Lower leg skin (tissue), 4 donors: ENCODE measurements at regions not wholly inside any gene's neighbourhood (a gene's known extent, or its start where the extent isn't known, plus 50 kb on each side); places are given as distances from the start of the nearest gene placed in this dataset.

ENCODE experiments used
- DNase-seq, 2 donors: peaks; one replicate each; pipeline ENCODE4 v3.0.0-alpha.2; 2019; ENCODE audit warnings: low spot score in 2 of 2
- H3K4me3 ChIP-seq: fragments of 200-600 bp; sonication (generic); 2 replicates; pipeline ENCODE4 v1.5.1; 2017; ENCODE audit warnings: mild to moderate bottlenecking, low read depth; ENCODE audit not compliant: poor library complexity, severe bottlenecking
- CTCF ChIP-seq, 3 donors: fragments of 450-650 bp; IDR thresholded peaks; one replicate each; pipeline ENCODE4 v1.5.1; 2016; ENCODE audit warnings: antibody characterized with exemption in 3 of 3, mild to moderate bottlenecking in 3 of 3, moderate library complexity in 2 of 3
- POLR2A ChIP-seq, 2 donors: fragments of 450-650 bp; IDR thresholded peaks; one replicate each; pipeline ENCODE4 v1.6.1; 2016 to 2017; ENCODE audit warnings: antibody characterized with exemption in 2 of 2, mild to moderate bottlenecking in 1 of 2, moderate library complexity in 1 of 2
- WGBS, 2 donors: methylation state at CpG; one replicate each; pipeline ENCODE4 v1.1.5; 2018; 5-methylcytosine and 5-hydroxymethylcytosine counted together
- intact Hi-C: fragments of 100-400 bp; cut with DNase I; formaldehyde crosslinking; loops from one replicate; pipeline ENCODE4 v1.15.0; 2023; ENCODE audit warnings: low total_unique reads

GRCh38 chr5:67476995-67477394 is 280.4 kb upstream of the CD180 start:
- 94 to 95% methylated on average over 1 of the region's 1 CpG for WGBS, 2 donors
- intact Hi-C loops, result no loop called here
- no peak for DNase-seq

GRCh38 chr5:67476531-67476930 is 279.9 kb upstream of the CD180 start:
- 45 to 48% methylated on average over 3 of the region's 3 CpGs for WGBS, 2 donors
- no peak for TF ChIP-seq POLR2A (IDR thresholded peaks at IDR 0.05)
- no peak for TF ChIP-seq CTCF (IDR thresholded peaks at IDR 0.05)
- H3K4me3 ChIP-seq, result no peak overlapping the region
- intact Hi-C loops, result no loop called here
- no peak for DNase-seq

More at GRCh38 chr5:67476995-67477394, 280.4 kb upstream of the CD180 start:
- TF ChIP-seq CTCF (IDR thresholded peaks at IDR 0.05) (no peak), POLR2A (IDR thresholded peaks at IDR 0.05) (no peak)
- H3K4me3 ChIP-seq, result no peak overlapping the region

- WGBS, 2 donors, result 71 to 76% methylated on average over 6 of the region's 6 CpGs
- TF ChIP-seq CTCF (IDR thresholded peaks at IDR 0.05) (no peak), POLR2A (IDR thresholded peaks at IDR 0.05) (no peak)
- DNase-seq, result no peak
- intact Hi-C loops, result no loop called here
- H3K4me3 ChIP-seq, result no peak overlapping the region
Observed at GRCh38 chr5:67475489-67475888, 278.9 kb upstream of the CD180 start.

GRCh38 chr5:67474597-67475238 is 278.1 kb upstream of the CD180 start:
- no peak for DNase-seq
- H3K4me3 ChIP-seq, result no peak overlapping the region
- 93 to 97% methylated on average over 8 of the region's 8 CpGs for WGBS, 2 donors
- TF ChIP-seq CTCF (IDR thresholded peaks at IDR 0.05), result no peak
- no peak for TF ChIP-seq POLR2A (IDR thresholded peaks at IDR 0.05)
- intact Hi-C loops, result no loop called here

- WGBS, 2 donors, result 87 to 91% methylated on average over 1 of the region's 1 CpG
- intact Hi-C loops, result no loop called here
- no peak overlapping the region for H3K4me3 ChIP-seq
- no peak for DNase-seq
- no peak for TF ChIP-seq POLR2A (IDR thresholded peaks at IDR 0.05)
- no peak for TF ChIP-seq CTCF (IDR thresholded peaks at IDR 0.05)
Observed at GRCh38 chr5:67467110-67467509, 270.5 kb upstream of the CD180 start.
